Stimulated activated CD4-positive, alpha-beta T cell treated with anti-CD3 and anti-CD28 coated beads, Interleukin-1b, Interleukin-23, amount 100 ng/mL, for 48 hours (primary cell): ENCODE measurements at regions not wholly inside any gene's neighbourhood (a gene's known extent, or its start where the extent isn't known, plus 50 kb on each side); places are given as distances from the start of the nearest gene placed in this dataset.

Experiments
- DNase-seq: peaks from one replicate; pipeline ENCODE4 v3.0.0-alpha.2; 2020

DNA sequence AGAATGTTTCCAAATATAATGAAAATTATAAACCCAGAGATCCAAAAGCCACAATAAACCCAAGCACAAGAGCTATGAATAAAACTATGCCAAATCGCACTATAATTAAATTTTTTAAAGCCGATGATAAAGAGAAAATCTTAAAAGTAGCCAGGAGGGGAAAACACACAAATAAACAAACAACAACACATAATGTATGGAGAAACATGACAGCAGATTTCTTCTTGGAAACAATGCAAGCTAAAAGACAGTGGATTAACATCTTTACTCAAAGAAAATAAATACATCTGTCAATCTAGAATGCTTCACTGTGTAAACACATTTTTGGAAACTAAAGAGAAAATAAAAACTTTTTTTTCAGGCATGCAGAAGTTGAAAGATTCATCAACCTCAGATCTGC, 53.0 kb upstream of the SMOX start:
- no peak for DNase-seq

DNA sequence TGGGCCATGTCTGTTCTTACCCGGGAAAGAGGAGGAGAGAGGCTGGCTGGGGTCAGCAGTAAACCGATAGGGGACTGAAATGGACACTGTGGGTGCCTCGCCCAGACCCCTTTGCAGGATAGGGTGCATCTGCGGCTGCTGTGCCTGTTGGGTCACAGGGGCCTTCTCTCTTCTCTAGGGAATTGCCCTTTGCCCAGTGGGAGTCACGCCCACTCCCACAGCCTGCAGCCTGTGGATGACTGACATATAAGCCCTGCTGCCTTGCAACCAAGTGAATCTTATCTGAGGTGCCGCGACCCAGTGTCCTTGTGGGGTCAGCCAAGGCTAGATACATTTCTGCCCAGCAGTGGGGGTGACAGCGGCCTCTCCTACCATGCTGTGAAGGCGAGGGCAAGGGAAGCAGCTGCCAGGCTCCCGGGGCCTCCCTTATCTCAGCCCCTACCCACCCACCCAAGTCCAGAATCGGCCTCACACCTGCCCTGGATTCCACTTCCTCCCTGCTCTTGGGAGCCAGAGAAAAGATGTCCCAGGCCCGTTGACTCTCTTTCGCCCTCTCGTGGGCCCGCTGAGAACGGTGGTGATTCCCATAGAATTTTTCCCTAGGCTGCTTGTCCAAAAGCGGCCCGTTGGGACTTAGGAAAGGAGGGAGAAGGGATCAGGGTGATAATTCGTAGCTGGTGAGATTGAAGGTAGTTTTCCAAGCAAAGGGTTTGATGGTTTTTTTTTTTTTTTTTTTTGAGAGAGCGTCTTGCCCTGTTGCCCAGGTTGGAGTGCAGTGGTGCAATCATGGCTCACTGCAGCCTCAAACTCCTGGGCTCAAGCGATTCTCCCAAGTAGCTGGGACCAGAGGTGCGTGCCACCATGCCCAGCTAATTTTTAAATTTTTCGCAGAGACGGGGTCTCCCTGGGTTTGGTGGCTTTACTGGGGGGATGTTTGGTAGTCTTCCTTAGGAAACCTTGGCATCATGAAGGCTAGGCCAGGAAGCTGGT, 56.8 kb upstream of the SMOX start:
- peak; percentile 37 for DNase-seq

DNA sequence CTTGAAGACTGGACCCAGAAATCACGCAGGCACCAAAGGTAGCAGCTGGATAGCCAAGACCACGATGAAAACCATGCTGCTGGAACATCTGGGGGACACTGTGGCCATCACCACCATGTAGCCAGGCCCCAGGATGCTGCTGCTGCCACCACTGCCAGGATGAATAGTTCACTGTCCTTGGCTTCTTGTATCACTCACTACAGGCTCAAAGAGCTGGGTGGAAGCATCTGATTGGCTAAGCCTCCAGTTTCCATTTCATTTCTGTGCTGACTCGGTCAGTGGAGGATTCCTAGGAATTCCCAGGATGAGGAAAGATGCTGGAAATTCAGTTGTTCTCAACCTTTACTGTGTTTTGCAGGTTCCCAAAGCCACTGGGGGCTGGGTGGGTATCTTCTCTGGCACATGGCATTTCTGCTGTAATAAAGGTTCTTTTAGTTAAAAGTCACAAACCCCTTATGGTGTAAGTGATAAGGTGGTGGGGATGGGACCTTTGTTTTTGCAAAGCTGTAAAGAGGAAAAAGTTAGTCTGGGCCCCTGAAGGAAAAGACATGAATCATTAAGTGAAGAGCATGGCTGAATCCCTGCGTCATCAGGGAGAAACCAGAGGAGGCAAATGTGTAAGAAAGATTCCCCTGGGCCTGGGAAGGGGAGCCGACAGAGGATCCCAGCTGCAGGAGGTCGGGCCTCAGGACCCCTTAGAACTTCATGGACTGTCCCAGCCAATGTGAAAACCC, 57.7 kb upstream of the SMOX start:
- no peak for DNase-seq

DNA sequence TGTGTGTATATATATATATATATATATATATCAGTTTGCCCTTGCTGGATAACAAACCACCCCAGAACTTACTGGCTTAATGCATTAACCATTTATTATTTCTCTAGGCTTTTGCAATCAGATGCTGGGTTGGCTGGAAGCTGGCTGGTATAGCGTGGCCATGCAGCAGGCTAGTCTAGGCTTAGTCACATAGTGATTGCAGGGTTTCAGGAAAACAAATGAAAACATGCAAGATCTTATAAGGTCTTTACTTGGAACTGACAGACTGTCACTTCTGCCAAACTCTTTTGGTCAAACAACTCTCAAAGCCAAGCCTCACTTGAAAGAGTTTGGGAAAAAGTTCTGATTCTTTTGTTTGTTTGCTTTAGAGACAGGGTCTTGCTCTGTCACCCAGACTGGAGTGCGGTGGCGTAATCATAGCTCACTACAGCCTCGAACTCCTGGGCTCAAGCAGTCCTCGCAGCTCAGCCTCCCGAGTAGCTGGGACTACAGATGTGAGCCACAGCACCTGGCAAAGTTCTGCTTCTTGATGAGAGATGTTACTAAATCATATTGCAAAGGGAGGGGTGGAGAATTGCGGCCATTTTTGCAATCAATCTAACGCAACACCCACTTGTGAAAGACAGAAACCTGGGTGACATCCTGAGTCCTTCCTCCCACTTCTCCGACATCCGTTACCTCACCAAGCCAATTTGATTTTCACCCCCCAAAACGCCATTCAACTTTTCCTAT, 58.7 kb upstream of the SMOX start:
- DNase-seq = no peak

DNA sequence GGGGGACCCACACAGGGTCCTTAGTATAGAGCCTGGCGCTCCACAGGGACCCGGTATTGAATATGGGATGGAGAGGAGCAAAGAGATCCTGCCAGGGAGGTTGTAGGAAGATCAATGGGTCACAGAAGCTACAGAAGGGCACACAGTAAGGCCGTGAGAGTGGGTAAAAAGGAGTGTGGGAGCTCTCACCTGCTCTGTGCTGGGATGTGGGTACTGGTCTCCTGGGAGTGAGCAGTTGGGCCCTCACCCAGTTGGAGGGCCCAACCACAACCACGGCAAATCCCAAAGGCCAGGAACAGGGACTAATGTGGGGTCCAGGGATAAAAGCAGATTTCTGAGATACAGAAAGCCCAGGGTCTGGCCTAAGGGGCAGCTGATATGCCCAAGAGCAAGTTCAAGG, 59.9 kb upstream of the SMOX start:
- DNase-seq = no peak

DNA sequence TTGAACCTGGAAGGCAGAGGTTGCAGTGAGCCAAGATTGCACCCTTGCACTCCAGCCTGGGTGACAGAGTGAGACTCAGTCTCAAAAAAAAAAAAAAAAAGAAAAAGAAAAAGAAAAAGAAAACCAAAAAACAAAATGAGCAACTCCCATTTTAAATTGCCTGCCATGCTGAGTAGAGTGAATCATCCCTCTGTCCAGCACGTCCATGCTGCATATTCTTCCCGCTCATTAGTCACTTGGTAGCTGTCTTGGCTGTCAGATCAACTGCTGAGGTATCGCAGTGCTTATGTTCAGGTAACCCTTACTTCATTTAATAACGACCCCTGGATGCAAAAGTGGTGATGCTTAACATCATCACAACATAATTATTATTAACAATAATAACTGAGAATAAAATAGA, 60.7 kb upstream of the SMOX start:
- DNase-seq = no peak

DNA sequence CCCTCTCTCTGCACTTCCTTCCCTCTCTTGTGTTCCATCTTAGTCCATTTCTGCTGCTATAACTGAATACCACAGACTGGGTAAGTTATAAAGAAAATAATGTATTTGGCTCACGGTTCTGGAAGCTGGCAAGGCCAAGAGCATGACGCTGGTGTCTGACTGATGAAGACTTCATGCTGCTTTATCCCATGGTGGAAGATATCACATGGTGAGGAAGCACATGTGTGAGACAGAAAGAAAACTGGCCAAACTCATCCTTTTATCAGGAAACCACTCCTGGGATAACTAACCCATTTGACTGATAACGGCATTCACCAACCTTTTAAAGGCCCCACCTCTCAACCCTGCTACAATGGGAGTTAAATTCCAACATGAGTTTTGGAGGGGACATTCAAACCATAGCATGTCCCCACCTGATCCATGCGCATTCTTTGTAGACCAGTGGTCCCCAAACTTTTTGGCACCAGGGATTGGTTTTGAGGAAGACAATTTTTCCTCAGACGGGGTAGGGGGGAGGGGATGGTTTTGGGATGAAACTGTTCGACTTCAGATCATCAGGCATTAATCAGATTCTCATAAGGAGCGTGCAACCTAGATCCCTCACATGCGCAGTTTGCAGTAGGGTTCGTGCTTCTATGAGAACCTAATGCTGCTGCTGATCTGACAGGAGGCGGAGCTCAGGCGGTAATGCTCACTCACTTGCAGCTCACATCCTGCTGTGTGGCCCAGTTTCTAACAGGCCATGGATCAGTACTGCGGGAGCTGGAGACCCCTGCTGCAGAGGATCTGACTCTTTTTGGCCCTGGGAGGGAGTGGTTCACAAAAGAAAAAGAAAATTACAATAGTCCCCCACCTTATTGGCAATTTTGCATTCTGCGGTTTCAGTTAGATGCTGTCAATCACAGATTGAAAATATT, 61.6 kb upstream of the SMOX start:
- DNase-seq = no peak

DNA sequence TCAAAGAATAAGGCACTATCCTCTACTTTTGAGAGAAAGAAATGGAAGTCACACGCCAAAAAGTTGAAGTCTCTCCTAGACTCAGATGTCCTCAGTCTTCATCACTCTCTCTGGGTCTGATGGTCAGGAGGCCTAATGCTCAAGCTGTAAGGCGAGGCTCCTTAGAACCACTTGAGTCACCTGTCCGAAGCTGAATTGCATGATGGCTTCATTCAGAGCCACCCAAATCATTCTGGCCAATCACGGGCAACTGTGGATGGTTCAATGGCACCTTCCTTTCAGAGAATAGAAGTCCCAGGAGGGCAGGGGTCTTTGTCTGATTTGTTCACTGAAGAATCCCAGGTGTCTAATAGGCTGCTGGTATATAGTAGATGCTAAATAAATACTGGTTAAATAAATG, 63.9 kb upstream of the SMOX start:
- DNase-seq = no peak

DNA sequence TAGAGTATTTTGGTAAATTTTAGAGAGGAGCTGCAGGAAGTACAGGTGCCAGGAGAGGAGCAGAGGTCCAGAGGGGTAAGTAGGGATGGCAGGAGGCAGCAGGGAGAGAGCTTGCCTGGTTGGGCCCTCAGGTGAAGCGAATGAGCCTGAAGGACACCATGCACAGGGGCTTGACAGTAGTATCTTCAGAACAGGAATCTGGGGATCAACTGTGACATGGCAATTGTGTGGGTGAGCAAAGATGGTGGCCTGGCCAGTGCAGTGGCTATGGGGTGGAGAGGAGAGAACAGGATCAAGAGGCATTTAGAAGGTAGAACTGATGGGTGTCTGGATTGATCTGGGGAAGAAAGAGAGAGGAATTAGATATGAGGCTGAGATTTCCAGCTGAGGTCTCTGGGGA, 64.5 kb upstream of the SMOX start:
- no peak for DNase-seq

DNA sequence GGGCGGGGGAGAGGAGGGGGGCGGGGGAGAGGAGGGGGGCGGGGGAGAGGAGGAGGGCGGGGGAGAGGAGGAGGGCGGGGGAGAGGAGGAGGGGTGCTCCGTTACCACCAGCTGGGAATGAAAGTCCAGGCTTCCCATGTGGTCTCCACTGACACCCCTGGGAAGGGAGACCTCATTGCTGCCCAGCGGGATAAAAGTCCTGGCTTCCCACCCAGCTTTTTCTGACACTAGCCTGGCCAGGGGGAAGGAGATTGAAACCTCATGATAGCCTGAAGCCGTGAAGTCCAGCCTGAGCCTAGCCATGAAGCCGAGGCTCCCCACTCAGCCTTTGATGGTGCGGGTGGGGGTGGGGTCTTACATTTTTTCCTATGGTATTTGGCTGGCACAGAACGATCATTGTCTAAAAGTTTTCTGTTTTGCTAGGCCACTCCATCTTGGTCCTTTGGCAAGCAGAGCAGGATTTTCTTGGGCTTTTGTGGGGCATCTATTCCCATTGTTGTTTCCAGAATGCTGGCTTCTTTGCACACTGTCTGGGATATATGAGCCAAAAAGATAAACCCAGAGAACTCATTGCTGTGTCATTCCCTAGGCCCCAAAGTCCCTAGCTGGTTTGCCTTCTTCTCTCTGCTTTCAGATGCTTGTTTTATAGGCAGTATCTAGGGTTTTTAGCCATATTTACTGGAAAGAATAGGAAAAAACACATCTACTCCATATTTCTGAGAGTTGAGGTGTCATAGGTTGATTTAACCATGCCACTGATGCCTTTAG, 65.3 kb upstream of the SMOX start:
- DNase-seq = no peak

DNA sequence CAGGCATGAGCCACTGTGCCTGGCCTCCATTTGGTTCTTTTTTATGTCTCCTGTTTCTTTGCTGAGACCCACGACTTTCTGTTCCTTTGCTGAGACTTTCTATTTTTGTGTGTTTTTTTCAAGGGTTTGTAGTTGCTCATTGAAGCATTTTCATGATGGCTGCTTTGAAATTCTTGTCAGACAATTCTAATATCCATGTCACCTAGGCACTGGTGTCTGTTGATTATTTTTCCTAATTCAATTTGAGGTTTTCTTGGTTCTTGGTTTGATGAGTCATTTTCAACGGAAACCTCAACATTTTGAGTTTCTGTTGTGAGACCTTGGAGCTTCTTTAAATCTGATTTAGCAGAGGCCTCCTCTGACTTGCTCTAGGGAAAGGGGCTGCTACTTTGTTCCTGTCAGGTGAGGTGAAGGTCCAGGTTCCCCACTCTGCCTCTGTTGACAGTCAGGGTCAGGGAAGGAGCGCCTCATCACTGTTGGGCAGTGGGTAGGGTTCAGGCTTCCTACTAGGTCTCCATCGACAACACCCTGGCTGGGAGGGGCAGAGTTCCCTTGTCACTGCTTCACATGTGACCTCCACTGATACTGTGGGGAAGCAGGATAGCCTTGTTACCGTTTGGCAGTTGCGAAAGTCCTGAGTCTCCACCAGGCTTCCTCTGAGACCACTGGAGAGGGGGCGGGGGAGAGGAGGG, 66.1 kb upstream of the SMOX start:
- peak; percentile 49 for DNase-seq

DNA sequence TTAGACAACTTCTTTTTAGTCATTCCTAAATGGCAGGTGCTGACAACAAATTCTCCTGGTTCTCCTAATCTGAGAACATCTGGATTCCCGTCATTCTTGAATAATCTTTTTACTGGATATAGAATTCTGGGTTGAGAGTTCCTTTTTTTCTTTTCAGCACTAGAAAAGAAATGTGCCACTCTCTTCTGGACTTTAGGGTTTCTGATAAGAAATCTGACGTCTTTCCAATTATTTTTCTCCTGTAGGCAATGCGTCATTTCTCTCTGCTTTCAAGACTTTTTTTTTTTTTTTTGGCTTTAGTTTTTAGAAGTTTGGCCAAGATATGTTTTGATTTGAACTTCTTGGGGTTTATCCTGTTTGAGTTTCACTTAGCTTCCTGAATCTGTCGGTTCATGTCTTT, 66.1 kb upstream of the RNF24 start:
- DNase-seq = no peak

DNA sequence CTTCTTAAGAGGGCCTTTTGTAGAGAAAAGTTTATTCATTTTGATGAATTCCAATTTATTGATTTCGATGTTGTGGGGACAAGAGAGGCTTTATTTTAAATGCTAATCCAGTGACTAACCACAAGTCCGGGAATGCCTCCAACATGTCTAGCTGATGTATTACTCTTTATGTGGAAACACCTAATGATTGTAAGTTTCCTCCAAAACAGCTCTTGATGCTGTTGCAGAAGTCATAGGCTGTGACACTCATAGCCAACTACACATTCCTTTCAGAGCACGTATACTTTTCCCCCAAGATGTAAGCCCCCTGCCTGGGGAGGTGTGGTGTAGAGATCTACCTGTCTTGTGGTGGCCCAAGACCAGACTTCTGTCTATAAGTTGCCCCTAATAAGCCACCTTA, 61.3 kb upstream of the RNF24 start:
- no peak for DNase-seq

DNA sequence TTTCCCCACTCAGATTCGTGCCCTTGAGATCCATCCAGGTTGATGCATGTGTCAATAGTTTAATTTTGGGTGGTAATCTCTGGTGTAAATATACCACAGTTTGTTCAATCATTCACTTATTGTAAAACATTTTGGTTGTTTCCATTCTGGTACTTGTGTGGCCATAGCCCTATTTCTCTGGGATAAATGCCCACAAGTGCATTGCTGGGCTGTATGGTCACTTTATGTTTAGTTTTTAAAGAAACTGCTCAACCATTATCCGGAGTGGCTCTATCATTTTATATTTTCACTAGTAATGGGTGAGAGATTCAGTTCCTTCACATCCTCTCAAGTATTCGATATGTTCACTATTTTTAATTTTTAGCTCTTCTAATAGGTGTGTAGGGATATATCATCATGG, 60.7 kb upstream of the RNF24 start:
- no peak for DNase-seq

DNA sequence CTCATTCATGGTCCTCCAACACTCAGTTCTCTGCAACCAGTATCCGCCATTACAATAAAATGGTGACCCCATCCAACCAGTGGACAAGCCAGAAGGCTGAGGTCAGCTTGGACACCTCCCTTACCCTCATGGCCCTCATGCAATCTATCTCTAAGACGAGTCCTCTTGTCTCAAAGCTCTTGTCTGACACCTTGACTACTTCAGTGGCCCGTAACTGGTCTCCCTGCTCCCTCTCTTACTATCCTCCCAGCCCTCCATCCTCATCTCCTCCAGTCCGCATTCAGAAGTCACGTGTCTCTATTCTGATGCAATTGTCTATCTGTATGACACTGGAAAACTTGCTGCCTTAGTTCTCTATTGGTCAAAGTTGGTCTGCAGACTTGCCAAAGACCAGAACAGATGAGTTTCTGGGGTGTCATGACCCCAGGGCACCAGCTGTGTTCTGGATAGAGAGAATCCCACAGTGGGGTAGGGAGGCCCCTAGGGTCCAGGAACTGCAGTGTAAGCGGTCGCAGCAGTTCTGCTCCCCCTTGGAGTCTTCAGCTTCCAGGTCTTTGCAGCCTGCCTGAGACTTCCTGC, 59.6 kb upstream of the RNF24 start:
- no peak for DNase-seq

DNA sequence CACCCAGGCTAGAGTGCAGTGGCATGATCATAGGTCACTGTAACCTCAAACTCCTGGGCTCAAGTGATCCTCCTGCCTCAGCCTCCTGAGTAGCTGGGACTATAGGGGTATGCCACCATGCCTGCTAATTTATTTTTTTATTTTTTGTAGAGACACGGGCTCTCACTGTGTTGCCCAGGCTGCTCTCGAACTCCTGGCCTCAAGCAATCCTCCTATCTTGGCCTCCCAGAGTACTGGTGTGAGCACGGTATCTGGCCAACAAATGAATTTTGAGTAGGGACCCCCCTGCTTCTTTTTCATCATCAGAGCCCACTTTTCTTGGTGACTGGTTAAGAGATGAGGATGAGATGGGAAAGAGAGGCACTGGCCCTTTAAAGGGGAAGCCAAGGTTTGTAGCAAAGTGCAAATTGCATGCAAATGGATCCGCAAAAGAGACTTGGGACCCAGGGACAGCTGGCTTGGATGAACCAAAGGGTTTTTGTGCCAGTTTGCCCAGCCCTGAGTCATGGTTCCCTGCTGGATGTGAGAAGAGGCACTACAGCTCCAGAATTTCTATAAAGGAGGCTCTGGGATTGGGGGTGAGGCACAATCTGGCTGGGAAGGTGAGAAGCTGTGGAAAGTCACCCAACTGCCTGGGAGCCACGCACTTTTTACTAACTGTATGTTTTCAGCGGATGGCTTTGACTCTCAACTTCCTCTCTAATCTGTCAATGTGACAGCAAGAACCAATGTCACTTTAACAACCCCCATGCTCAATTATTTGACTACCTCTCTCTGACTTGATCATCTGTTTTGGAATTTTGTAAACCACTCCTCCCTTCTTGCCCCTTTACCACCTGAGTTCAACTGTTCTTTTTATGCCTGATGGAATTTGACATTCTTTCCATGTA, 58.7 kb upstream of the RNF24 start:
- no peak for DNase-seq

DNA sequence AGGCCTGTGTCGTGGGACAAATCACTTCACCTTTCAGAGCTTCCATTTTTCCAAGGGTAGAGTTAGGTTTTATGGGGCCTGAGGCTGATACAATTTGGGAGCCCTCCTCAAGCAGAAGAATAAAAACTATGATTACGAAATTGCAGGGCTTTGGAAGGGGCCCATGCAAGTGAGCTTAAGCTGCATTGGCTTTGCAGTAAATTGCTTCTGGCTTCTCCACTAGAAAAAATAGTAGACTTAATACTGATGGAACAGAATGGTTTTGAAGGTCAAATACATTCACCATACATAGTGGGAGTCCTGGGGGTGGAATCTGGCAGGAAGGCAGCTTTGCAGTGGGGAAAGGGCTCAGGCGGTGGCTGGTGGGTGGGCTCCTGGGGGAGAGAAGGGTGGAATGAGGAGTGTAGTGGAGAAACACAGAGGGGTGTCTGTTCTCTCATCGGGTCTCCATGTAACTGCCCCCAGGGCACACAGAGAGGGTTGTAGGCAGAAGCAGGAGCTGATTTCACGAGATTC, 55.9 kb upstream of the RNF24 start:
- DNase-seq = no peak

DNA sequence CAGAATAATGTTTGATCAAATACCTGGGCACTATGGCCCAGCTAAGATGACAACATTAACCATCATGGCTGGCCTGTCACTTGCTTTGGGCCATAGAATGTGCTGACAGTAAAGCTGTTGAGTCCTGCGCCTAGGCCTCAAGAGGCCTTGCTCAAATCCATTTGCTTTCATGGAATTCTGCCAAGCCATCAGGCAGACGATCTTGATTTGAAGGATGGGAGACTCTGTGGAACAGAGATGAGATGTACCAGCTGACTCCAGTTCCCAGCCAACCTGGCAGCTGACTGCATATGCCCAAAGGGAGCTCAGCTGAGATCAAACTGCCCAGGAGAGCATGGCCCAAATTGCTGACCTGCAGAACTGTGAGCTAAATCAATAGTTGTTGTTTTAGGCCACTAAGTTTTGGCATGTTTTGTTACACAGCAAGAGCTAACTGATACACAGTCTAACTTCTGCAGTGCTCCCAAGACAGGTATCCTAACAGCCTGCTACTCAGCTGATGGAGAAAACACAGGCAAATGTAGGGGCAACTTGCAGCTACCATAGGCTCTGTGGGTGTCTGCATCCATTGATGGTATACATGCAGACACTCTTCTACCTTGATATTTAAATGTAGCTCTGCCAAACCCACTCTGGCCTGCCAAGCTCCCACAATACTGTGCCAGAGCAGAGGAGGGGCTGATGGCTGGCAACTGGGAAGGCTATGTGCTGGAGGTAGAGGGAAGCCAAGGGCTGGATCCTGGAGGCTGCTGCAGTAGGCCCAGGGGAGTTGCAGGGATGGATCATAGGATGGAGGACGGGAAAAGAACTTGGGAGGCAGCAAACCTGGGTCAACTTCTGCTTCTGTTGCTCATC, 55.2 kb upstream of the RNF24 start:
- DNase-seq = no peak
